NCI-H187 treated with DMSO at 0.1 percent for 48 hours (cell line): ENCODE measurements at regions not wholly inside any gene's neighbourhood (a gene's known extent, or its start where the extent isn't known, plus 50 kb on each side); places are given as distances from the start of the nearest gene placed in this dataset.

Source experiments
- DNase-seq: peaks from one replicate; lab custom pipeline; 2025; lab: John Stamatoyannopoulos, UW

DNA sequence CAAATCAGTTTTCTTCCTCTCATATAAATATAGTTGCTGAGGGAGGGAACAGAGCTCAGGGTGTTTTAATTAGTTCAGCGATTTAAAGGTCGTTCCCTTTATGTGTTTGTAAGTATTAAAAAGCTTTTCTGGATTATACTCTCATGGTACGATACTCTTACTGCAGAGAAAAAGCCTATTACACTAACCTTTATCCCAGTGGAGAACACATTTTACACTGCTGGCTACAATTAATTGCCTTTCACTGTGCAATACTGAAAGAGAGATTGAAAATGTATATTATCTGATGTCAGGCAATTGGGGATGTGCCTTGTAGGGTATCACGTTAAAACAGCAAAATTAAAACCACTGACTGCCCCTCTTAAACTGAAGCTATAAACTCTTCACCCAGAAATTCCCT, 526.9 kb upstream of the SGCG start:
- DNase-seq: no peak

DNA sequence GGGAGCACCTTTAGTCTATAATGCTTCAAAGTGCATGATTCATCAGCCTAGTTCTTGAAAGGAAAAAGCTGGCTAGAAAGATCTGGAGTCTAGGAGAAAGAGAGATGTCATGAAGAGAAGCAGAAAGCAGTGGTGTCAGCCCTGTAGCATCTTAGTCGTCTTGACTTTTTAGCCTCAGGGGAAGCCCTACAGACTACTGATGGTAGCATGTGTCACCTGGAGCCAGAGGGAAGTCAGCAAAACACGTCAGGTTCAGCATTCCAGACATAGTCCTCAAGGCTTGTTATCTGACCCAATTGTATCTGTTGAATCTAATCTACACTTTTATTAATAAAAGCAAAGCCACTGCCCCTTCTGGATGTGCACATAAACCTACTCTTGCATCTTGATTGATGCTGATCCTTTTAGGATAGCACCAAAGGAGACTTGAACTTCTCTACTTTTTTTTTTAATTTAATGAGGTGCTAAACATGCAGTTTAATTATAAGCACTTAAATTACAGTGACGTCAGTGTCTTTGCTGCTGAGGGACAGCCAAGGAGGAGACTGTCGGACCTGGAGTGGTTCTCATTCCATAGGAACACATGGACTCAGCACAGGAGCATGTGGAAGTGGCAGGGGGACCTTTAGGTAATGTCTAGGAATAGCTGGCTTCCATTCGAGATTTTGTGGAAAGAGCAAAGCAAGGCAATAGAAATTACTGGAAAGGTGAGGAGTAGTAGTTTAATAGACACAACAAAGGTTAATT, 525.5 kb upstream of the SGCG start:
- no peak for DNase-seq

GRCh38 chr13:22662771-22663170, 518.0 kb upstream of the SGCG start:
- no peak for DNase-seq

DNA sequence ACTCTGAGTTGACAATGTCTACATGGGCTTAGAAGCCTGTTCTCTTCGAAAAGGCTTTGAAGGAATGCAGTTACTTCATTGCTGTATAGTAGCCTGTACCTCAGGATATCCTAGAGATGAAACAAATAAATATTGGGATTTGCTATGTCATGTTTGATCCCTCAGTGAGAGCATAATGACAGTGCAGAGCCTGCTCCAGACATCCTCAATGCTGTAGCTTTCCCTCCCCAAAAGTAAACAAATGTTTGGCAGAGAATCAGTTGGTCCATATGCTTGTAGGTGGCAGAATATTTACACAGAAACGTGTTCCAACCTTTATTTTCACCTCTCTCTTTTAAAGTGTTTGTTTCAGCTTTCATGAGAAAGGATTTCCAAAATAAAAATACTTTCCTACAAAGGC, 515.3 kb upstream of the SGCG start:
- DNase-seq: no peak

DNA sequence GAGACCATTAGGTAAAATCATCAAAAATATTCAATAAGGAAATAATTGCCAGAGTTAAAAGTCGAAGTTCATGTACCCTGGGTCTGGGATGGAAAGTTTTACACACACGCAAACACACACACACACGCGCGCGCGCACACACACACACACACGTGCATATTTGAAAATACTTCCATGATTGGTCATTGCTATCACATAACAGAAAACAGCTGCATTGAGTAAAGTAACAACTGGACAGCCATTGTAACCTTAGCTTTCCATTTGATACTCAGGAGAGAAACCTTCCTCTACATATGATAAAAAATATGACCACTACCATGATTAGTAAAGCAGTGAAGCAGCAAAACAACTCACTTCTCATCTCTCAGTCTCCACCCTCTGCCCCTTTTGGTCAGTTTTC, 490.0 kb upstream of the SGCG start:
- DNase-seq: no peak

- no peak for DNase-seq
Measured at GRCh38 chr13:22693691-22694090, 487.1 kb upstream of the SGCG start.

DNA sequence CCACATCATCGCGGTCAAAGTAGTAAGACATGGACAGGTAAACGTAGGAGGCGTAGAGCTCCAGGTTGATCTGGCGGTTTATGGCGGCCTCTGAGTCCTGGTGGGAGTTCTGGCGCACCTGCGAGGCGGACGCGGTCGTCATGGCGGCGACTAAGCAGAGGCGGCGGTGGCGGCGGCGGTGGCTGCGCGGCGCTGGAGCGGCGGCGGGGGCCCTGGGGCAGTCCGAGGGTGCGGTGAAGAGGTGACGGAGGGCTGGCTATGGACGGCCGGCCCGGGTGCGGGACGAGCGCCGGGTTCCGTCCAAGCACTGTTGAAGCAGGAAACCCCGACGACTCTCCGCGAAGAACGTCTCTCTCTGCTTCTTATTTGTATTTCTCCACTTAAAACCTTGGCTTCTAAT, 484.3 kb upstream of the SGCG start:
- no peak for DNase-seq

GRCh38 chr13:22698467-22698866, 482.3 kb upstream of the SGCG start:
- DNase-seq: no peak

DNA sequence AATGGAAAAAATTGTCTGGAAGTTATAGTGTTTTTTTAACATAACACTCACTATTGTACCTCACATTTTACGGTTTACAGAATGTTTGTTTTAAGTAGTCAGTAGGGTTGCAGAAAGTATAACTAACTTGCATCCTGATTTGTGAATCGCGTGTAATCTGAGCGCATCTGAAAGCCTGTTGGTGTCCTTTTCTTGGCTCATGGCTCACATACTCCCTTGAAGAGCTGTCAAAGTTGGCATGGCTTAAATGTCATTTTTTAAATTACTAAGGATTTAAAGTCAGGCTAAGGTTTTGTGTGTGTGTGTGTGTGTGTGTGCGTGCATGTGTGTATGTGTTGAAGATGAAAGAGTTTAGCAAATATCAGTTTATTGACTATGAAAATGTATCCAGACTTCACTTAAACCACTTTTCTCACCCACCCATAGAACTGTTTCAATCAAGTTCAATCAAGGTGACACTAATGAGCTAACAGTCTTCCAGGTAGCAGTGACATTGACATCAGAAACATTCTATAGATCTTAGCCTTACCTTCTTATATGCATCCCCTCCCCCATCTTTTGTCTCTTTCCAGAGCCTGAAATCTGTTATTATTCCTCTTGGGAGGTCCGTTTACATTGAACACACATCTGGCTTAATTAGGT, 480.4 kb upstream of the SGCG start:
- DNase-seq: no peak

- DNase-seq: no peak
Measured at GRCh38 chr13:22703601-22704209, 477.1 kb upstream of the SGCG start.

- no peak for DNase-seq
Measured at GRCh38 chr13:22707946-22708345, 472.8 kb upstream of the SGCG start.

DNA sequence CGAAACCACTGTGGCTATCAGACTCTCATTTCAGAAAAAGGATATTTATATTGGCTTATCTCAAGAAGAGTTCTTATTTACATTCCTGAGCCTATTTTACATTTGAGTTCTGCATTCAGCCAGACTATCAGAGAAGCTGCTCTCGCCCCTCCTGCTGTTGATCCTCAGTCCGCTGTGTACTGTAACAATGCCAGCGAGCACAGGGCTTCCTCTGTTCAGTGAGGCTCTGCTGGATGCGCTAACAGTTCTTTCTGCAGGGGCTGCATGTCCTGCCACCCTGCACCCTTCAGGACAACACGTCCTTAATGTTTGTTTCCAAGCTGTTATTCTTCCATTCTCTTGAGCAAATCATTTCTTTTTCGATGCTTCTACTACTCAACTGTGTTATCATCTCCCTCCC, 463.7 kb upstream of the SGCG start:
- no peak for DNase-seq

DNA sequence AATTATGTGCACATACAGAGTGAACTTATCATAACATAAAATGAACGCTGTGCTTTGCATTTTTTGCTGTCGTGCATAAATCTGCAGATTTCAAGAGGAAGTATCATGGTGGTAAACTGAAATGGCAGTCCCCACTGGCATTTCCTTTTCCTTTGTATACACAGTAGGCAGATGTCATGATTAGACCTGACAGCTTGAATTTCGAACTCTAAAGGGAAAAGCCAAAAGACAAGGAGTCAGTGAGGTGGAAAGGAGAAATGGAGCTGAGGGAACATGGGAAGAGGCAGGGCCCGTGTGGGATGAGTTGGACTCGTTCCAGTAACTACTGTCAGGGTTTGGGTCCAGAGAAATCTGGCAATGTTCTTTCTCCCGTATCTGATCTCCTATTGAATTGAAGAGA, 454.1 kb upstream of the SGCG start:
- no peak for DNase-seq

GRCh38 chr13:22735011-22735995, 445.5 kb upstream of the SGCG start:
- no peak for DNase-seq

DNA sequence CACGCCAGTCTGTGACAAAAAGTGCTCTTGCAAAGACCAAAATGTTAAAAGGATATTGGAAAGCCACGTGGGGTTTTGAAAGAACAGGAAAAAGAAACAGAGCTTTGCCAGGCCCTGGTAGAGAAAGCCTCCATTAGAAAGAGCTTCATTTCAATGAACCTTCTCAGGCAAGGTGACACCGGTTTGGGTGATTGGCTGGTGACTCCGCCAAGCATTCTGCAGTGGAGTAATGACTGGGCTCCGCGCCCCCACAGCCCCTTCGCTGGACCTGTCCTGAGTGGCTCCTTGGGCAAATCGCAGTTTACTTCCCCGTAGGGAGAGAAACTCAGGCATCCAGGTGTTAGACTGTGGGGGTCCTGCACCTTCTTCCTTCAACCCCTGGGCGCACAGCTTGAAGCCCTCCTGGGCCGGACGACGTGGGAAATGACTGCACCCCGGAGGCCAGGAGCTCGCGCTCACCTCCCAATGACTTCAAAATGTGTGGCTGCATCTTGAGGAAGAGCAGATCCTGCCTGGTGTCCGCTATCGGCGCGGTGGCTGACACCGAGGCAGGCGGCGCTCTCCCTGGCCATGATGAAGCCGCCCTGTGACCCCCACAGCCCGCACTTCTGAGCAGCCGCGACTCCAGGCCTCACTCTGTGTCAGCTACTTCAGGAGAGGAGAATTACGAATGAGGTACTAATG, 444.6 kb upstream of the SGCG start:
- no peak for DNase-seq

GRCh38 chr13:22736768-22737092, 444.0 kb upstream of the SGCG start:
- DNase-seq: no peak

- no peak for DNase-seq
Measured at GRCh38 chr13:22738357-22738756, 442.4 kb upstream of the SGCG start.

DNA sequence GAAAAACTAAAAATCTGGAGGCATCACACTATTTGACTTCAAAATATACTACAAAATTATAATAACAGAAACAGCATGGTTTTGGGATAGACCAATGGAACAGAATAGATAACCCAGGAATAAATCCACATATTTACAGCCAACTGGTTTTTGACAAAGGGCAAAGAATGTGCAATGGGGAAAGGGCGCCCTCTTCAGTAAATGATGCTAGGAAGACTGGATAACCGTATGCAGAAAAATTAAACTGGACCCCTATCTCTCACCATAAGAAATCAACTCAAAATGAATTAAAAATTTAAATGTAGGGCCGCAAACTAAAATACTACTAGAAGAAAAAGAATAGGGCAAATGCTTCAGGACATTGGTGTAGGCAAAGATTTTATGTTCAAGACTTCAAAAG, 440.5 kb upstream of the SGCG start:
- no peak for DNase-seq

DNA sequence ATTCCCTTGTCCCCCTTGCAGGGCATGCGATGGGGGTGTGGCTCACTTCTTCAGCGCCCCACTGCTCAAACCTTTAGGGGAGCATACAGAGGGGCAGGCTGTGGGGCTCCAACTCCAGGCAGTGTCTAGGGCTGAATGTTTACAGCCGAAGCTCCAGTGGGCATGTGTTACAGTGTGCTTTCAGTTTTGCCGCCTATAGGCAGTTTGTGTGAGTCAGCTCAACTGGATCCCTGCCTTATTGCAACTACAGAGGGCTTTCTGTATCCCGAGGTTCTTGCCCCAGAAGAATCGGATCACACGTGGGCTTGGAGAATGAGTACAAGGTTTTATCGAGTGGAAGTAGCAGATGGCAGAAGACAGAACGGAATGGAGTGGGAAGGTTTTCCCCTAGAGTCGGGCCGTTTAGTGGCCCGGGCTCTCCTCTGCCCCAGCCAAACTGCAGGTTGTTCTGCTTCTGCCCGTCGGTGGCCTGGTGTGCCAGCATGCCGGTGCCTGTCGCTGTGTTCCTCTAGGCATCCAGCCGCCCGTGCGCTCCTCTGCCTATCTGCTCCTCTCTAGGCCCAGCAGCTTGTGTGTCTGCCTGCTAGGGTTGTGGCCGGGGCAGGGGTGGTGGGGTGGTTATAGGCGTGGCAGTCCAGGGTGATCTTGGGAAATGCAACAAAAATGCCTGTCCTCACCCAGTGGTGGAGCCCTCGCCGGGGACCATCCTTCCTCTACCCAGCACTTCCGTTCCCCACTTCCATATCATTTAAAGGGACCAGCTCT, 435.9 kb upstream of the SGCG start:
- DNase-seq: no peak

GRCh38 chr13:22748866-22749577, 431.8 kb upstream of the SGCG start:
- no peak for DNase-seq
